GM23338 (cell line): ENCODE measurements at regions not wholly inside any gene's neighbourhood (a gene's known extent, or its start where the extent isn't known, plus 50 kb on each side); places are given as distances from the start of the nearest gene placed in this dataset.

ENCODE experiments used
- ATAC-seq: fragments of 200-7000 bp; cut with Tn5 transposase; 3 replicates; pipeline ENCODE4 v1.9.1; 2020
- DNase-seq: peaks from one replicate; pipeline ENCODE4 v3.0.0-alpha.2; 2015; ENCODE audit warnings: low spot score
- H2AFZ ChIP-seq: fragments of 200-600 bp; sonication (generic); 2 replicates; pipeline ENCODE4 v1.8.0; 2016; ENCODE audit warnings: antibody characterized with exemption, mild to moderate bottlenecking, moderate library complexity
- H3F3A ChIP-seq: fragments of 200-600 bp; sonication (generic); replicated peaks from 2 replicates; pipeline ENCODE4 v1.8.0; 2017; ENCODE audit warnings: antibody characterized with exemption, mixed run types, low read depth
- H3K27ac ChIP-seq: fragments of 200-600 bp; sonication (generic); 2 replicates; pipeline ENCODE4 v1.6.1; 2016; ENCODE audit warnings: low read depth
- H3K27me3 ChIP-seq: fragments of 200-600 bp; sonication (generic); 2 replicates; pipeline ENCODE4 v1.8.0; 2016; ENCODE audit warnings: mild to moderate bottlenecking, mixed run types, moderate library complexity; ENCODE audit not compliant: insufficient read depth
- H3K36me3 ChIP-seq: fragments of 200-600 bp; sonication (generic); 2 replicates; pipeline ENCODE4 v1.8.0; 2016; ENCODE audit warnings: mild to moderate bottlenecking; ENCODE audit not compliant: insufficient read depth
- H3K4me1 ChIP-seq: fragments of 200-600 bp; sonication (generic); 2 replicates; pipeline ENCODE4 v1.8.0; 2016; ENCODE audit warnings: mild to moderate bottlenecking, moderate library complexity; ENCODE audit not compliant: insufficient read depth
- H3K4me2 ChIP-seq: fragments of 200-600 bp; sonication (generic); 2 replicates; pipeline ENCODE4 v1.7.1; 2017; ENCODE audit warnings: mixed run types
- H3K4me3 ChIP-seq: fragments of 200-600 bp; sonication (generic); 2 replicates; pipeline ENCODE4 v1.6.1; 2016; ENCODE audit warnings: mixed run types
- H3K79me2 ChIP-seq: fragments of 200-600 bp; sonication (generic); replicated peaks from 2 replicates; pipeline ENCODE4 v1.8.0; 2017; ENCODE audit warnings: mild to moderate bottlenecking; ENCODE audit not compliant: insufficient read depth
- H3K9me2 ChIP-seq: fragments of 200-600 bp; sonication (generic); 2 replicates; pipeline ENCODE4 v1.8.0; 2017; ENCODE audit not compliant: insufficient read depth
- H4K20me1 ChIP-seq: fragments of 200-600 bp; sonication (generic); replicated peaks from 2 replicates; pipeline ENCODE4 v1.8.0; 2017; ENCODE audit warnings: mild to moderate bottlenecking; ENCODE audit not compliant: insufficient read depth
- H3K27ac Mint-ChIP-seq: 2 replicates; pipeline ENCODE4 v1.8.0; 2020; ENCODE audit warnings: inconsistent platforms, mild to moderate bottlenecking, moderate library complexity, mixed read lengths
- H3K27me3 Mint-ChIP-seq: 3 replicates; pipeline ENCODE4 v1.8.0; 2022; ENCODE audit warnings: low read depth, mild to moderate bottlenecking, moderate library complexity, mixed read lengths, inconsistent platforms; ENCODE audit not compliant: insufficient read depth, poor library complexity
- H3K36me3 Mint-ChIP-seq: 3 replicates; pipeline ENCODE4 v1.8.0; 2021; ENCODE audit warnings: low read depth, mild to moderate bottlenecking, inconsistent platforms, moderate library complexity, mixed read lengths
- H3K4me1 Mint-ChIP-seq: 3 replicates; pipeline ENCODE4 v1.8.0; 2020; ENCODE audit warnings: mild to moderate bottlenecking, inconsistent platforms, mixed read lengths
- H3K4me3 Mint-ChIP-seq: 3 replicates; pipeline ENCODE4 v1.8.0; 2021; ENCODE audit warnings: moderate library complexity, mild to moderate bottlenecking, inconsistent platforms, mixed read lengths
- H3K9me3 Mint-ChIP-seq: 3 replicates; pipeline ENCODE4 v1.8.0; 2020; ENCODE audit warnings: moderate library complexity, mild to moderate bottlenecking, inconsistent platforms, mixed read lengths
- CREB1 ChIP-seq: fragments of 250-450 bp; sonication (Bioruptor Pico); IDR thresholded peaks from 2 replicates; pipeline ENCODE4 v1.5.0; 2020; ENCODE audit warnings: low read depth, mild to moderate bottlenecking, moderate library complexity
- EZH2 ChIP-seq: fragments of 200-600 bp; sonication (generic); IDR thresholded peaks from one replicate; pipeline ENCODE4 v1.8.0; 2017; ENCODE audit warnings: antibody characterized with exemption, mild to moderate bottlenecking, low read depth; ENCODE audit not compliant: unreplicated experiment
- EZH2phosphoT487 ChIP-seq: fragments of 200-600 bp; sonication (generic); IDR thresholded peaks from one replicate; pipeline ENCODE4 v1.8.1; 2018; ENCODE audit warnings: antibody characterized with exemption; ENCODE audit not compliant: unreplicated experiment
- NANOG ChIP-seq: IDR thresholded peaks from 2 replicates; pipeline ENCODE4 v1.6.1; 2016; ENCODE audit warnings: antibody characterized with exemption, borderline replicate concordance
- POLR2AphosphoS5 ChIP-seq: IDR thresholded peaks from 2 replicates; pipeline ENCODE4 v1.6.1; 2016; ENCODE audit warnings: antibody characterized with exemption, low read depth
- STAT1 ChIP-seq: IDR thresholded peaks from one replicate; pipeline ENCODE4 v1.6.1; 2016; ENCODE audit warnings: antibody characterized with exemption; ENCODE audit not compliant: unreplicated experiment
- ZNF114 ChIP-seq: fragments of 250-450 bp; sonication (Bioruptor Pico); IDR thresholded peaks from 2 replicates; pipeline ENCODE4 v1.5.0; 2020; ENCODE audit warnings: mild to moderate bottlenecking, moderate library complexity
- ZNF331 ChIP-seq: fragments of 250-450 bp; sonication (Bioruptor Pico); IDR thresholded peaks from 2 replicates; pipeline ENCODE4 v1.5.0; 2020; ENCODE audit warnings: low read depth, mild to moderate bottlenecking, moderate library complexity
- TF ChIP-seq, protein P1 (sequence below): fragments of 250-450 bp; sonication (Bioruptor Pico); IDR thresholded peaks from 2 replicates; pipeline ENCODE4 v1.5.0; 2020; ENCODE audit warnings: mild to moderate bottlenecking, moderate library complexity
- TF ChIP-seq, protein P2 (sequence below): IDR thresholded peaks from one replicate; pipeline ENCODE4 v1.6.1; 2018; ENCODE audit warnings: antibody characterized with exemption; ENCODE audit not compliant: unreplicated experiment
- TF ChIP-seq, protein P3 (sequence below), 2 experiments: fragments of 200-600 bp in 1 of 2; sonication (generic) in 1 of 2; conservative IDR thresholded peaks; 2 replicates each; pipeline versions ENCODE4 v1.5.1 to v1.6.1; 2016 to 2017; ENCODE audit warnings: antibody characterized with exemption in 2 of 2, low read depth in 2 of 2, mild to moderate bottlenecking in 2 of 2, moderate library complexity in 1 of 2

DNA sequence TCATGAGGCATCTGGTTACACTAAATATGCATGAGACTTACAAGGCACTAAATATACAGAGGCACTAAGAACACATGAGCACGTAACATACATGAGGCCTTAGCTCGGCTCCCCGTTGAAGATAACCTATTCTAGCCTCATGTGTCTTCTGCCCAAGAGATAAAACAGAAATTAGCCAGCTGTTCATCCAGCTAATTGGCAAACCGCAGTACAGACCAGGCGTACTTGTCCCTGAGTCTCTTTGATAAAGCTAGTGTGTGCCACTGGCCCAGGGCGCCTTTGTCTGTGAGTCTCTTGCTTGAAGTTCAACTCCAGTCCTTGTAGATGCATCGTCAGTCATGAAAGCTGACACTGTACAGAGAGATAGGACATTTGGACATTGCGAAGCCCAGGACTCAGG is 121.9 kb upstream of the SPATA12 start:
- H3K4me1 ChIP-seq: no peaks in the 10 kb centered on the region
- no peak overlapping the region for H3K4me3 ChIP-seq
- no peak for DNase-seq
- Mint-ChIP-seq H3K9me3 (peaks cover 6% of the 10 kb centered on the region; the same call in 2 of the 3 replicates), H3K36me3 (peaks cover 5% of the 10 kb centered on the region), H3K27ac (no peak overlapping the region), H3K4me3 (no peak overlapping the region), H3K4me1 (no peaks in the 10 kb centered on the region), H3K27me3 (peaks cover 7% of the 10 kb centered on the region)
- no peak overlapping the region for H3K27ac ChIP-seq
- TF ChIP-seq CREB1 (CRISPR knock-in tag) (no peak), STAT1 (no peak), ZNF114 (no peak), NANOG (no peak), POLR2AphosphoS5 (no peak), ZNF331 (CRISPR knock-in tag) (no peak), EZH2phosphoT487 (no peak)
- TF ChIP-seq, protein P1, sequence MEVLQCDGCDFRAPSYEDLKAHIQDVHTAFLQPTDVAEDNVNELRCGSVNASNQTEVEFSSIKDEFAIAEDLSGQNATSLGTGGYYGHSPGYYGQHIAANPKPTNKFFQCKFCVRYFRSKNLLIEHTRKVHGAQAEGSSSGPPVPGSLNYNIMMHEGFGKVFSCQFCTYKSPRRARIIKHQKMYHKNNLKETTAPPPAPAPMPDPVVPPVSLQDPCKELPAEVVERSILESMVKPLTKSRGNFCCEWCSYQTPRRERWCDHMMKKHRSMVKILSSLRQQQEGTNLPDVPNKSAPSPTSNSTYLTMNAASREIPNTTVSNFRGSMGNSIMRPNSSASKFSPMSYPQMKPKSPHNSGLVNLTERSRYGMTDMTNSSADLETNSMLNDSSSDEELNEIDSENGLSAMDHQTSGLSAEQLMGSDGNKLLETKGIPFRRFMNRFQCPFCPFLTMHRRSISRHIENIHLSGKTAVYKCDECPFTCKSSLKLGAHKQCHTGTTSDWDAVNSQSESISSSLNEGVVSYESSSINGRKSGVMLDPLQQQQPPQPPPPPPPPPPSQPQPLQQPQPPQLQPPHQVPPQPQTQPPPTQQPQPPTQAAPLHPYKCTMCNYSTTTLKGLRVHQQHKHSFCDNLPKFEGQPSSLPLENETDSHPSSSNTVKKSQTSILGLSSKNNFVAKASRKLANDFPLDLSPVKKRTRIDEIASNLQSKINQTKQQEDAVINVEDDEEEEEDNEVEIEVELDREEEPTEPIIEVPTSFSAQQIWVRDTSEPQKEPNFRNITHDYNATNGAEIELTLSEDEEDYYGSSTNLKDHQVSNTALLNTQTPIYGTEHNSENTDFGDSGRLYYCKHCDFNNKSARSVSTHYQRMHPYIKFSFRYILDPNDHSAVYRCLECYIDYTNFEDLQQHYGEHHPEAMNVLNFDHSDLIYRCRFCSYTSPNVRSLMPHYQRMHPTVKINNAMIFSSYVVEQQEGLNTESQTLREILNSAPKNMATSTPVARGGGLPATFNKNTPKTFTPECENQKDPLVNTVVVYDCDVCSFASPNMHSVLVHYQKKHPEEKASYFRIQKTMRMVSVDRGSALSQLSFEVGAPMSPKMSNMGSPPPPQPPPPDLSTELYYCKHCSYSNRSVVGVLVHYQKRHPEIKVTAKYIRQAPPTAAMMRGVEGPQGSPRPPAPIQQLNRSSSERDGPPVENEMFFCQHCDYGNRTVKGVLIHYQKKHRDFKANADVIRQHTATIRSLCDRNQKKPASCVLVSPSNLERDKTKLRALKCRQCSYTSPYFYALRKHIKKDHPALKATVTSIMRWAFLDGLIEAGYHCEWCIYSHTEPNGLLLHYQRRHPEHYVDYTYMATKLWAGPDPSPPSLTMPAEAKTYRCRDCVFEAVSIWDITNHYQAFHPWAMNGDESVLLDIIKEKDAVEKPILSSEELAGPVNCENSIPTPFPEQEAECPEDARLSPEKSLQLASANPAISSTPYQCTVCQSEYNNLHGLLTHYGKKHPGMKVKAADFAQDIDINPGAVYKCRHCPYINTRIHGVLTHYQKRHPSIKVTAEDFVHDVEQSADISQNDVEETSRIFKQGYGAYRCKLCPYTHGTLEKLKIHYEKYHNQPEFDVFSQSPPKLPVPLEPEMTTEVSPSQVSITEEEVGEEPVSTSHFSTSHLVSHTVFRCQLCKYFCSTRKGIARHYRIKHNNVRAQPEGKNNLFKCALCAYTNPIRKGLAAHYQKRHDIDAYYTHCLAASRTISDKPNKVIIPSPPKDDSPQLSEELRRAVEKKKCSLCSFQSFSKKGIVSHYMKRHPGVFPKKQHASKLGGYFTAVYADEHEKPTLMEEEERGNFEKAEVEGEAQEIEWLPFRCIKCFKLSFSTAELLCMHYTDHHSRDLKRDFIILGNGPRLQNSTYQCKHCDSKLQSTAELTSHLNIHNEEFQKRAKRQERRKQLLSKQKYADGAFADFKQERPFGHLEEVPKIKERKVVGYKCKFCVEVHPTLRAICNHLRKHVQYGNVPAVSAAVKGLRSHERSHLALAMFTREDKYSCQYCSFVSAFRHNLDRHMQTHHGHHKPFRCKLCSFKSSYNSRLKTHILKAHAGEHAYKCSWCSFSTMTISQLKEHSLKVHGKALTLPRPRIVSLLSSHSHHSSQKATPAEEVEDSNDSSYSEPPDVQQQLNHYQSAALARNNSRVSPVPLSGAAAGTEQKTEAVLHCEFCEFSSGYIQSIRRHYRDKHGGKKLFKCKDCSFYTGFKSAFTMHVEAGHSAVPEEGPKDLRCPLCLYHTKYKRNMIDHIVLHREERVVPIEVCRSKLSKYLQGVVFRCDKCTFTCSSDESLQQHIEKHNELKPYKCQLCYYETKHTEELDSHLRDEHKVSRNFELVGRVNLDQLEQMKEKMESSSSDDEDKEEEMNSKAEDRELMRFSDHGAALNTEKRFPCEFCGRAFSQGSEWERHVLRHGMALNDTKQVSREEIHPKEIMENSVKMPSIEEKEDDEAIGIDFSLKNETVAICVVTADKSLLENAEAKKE (CRISPR knock-in tag): no peak
- no peak overlapping the region for H2AFZ ChIP-seq
- no peaks in the 10 kb centered on the region for H3K9me2 ChIP-seq
- H3K27me3 ChIP-seq: no peaks in the 10 kb centered on the region
- no peak for ATAC-seq
- no peak overlapping the region for H3K4me2 ChIP-seq
- H3K79me2 ChIP-seq: no peaks in the 10 kb centered on the region
- H3K36me3 ChIP-seq: no peaks in the 10 kb centered on the region
- H4K20me1 ChIP-seq: no peaks in the 10 kb centered on the region
- no peaks in the 10 kb centered on the region for H3F3A ChIP-seq

DNA sequence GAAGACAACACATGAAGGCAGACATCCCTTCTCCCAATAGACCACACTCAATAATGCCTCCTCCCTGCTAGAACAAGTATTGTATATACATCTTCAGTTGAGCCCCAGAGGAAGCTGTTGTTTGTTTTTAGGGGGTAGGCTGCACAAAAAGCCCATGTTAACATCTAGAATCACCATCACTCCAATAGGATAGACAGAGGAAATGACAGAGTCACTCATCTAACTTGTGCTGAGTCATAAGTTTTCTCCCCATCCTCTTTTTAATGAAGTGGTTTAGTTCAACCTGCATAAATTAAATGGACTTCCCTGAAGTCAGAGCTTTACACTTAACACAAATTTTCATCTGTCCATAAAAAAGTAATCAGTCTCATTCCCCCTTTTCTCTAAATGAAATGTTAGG is 122.9 kb upstream of the SPATA12 start:
- Histone ChIP-seq H3K4me1 (no peaks in the 10 kb centered on the region), H2AFZ (no peak overlapping the region), H3K27me3 (no peaks in the 10 kb centered on the region), H3K27ac (no peak overlapping the region), H3K36me3 (no peaks in the 10 kb centered on the region), H3F3A (no peaks in the 10 kb centered on the region), H3K4me3 (no peak overlapping the region), H4K20me1 (no peaks in the 10 kb centered on the region), H3K9me2 (no peaks in the 10 kb centered on the region), H3K4me2 (no peak overlapping the region), H3K79me2 (no peaks in the 10 kb centered on the region)
- DNase-seq (no peak), ATAC-seq (no peak)
- Mint-ChIP-seq H3K36me3 (peaks cover 5% of the 10 kb centered on the region), H3K27me3 (peaks cover 7% of the 10 kb centered on the region), H3K4me3 (no peak overlapping the region), H3K9me3 (peaks cover 10% of the 10 kb centered on the region), H3K27ac (no peak overlapping the region; the same call in 1 of the 2 replicates), H3K4me1 (no peaks in the 10 kb centered on the region)
- TF ChIP-seq EZH2 (no peak), CREB1 (CRISPR knock-in tag) (no peak)
- TF ChIP-seq, protein P2, sequence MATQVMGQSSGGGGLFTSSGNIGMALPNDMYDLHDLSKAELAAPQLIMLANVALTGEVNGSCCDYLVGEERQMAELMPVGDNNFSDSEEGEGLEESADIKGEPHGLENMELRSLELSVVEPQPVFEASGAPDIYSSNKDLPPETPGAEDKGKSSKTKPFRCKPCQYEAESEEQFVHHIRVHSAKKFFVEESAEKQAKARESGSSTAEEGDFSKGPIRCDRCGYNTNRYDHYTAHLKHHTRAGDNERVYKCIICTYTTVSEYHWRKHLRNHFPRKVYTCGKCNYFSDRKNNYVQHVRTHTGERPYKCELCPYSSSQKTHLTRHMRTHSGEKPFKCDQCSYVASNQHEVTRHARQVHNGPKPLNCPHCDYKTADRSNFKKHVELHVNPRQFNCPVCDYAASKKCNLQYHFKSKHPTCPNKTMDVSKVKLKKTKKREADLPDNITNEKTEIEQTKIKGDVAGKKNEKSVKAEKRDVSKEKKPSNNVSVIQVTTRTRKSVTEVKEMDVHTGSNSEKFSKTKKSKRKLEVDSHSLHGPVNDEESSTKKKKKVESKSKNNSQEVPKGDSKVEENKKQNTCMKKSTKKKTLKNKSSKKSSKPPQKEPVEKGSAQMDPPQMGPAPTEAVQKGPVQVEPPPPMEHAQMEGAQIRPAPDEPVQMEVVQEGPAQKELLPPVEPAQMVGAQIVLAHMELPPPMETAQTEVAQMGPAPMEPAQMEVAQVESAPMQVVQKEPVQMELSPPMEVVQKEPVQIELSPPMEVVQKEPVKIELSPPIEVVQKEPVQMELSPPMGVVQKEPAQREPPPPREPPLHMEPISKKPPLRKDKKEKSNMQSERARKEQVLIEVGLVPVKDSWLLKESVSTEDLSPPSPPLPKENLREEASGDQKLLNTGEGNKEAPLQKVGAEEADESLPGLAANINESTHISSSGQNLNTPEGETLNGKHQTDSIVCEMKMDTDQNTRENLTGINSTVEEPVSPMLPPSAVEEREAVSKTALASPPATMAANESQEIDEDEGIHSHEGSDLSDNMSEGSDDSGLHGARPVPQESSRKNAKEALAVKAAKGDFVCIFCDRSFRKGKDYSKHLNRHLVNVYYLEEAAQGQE: no peak
- TF ChIP-seq, protein P3, sequence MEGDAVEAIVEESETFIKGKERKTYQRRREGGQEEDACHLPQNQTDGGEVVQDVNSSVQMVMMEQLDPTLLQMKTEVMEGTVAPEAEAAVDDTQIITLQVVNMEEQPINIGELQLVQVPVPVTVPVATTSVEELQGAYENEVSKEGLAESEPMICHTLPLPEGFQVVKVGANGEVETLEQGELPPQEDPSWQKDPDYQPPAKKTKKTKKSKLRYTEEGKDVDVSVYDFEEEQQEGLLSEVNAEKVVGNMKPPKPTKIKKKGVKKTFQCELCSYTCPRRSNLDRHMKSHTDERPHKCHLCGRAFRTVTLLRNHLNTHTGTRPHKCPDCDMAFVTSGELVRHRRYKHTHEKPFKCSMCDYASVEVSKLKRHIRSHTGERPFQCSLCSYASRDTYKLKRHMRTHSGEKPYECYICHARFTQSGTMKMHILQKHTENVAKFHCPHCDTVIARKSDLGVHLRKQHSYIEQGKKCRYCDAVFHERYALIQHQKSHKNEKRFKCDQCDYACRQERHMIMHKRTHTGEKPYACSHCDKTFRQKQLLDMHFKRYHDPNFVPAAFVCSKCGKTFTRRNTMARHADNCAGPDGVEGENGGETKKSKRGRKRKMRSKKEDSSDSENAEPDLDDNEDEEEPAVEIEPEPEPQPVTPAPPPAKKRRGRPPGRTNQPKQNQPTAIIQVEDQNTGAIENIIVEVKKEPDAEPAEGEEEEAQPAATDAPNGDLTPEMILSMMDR (conservative IDR thresholded peaks at IDR 0.05; ENCODE audit: low read depth in 2 of 2): no peak
